HCT116 (cell line): ENCODE measurements at regions not wholly inside any gene's neighbourhood (a gene's known extent, or its start where the extent isn't known, plus 50 kb on each side); places are given as distances from the start of the nearest gene placed in this dataset.
"Not testable (repeated sequence)": the region's sequence is repeated elsewhere in the genome, so short reads cannot be mapped to it uniquely, and the experiment has no call there.

Experiments used
- ATAC-seq: fragments of 200-7000 bp; cut with Tn5 transposase; 2 replicates; pipeline ENCODE4 v1.9.1; 2020; ENCODE audit warnings: mild to moderate bottlenecking, moderate library complexity
- BruUV-seq: library from RNA; stranded (reverse); fragments of 400-500 nt; replicated peaks from 2 replicates; lab custom pipeline; 2021; lab: Mats Ljungman, UMichigan
- CTCF ChIA-PET: fragments of 300-600 bp; sonication (Branson Sonifier 250); formaldehyde crosslinking; loops from one replicate; lab custom pipeline; 2021; ENCODE audit warnings: antibody characterized with exemption; lab: Charles Lee
- POLR2A ChIA-PET: fragments of 300-600, 350-600 bp; sonication (Branson Sonifier 250); formaldehyde crosslinking; loops from one replicate; lab custom pipeline; 2021; ENCODE audit warnings: antibody characterized with exemption; lab: Charles Lee
- RAD21 ChIA-PET, 2 experiments: fragments of 300-600 bp; sonication (Branson Sonifier 250); formaldehyde crosslinking; loops; one replicate each; lab custom pipeline; 2023; ENCODE audit warnings: low total read pairs in 2 of 2; ENCODE audit not compliant: uncharacterized antibody in 2 of 2, unreplicated experiment in 2 of 2, low non-redundant PET in 1 of 2; lab: Charles Lee
- DNase-seq: peaks from one replicate; pipeline ENCODE4 v3.0.0-alpha.2; 2010; ENCODE audit warnings: low read depth, low spot score
- H2AFZ ChIP-seq: fragments of 200-600 bp; shearing (Covaris generic), sonication (generic); 2 replicates; pipeline ENCODE4 v1.6.1; 2017; ENCODE audit warnings: low read depth, mixed run types, mixed read lengths, antibody characterized with exemption, low read length; ENCODE audit not compliant: poor library complexity, severe bottlenecking
- H3K27ac ChIP-seq: 2 replicates; pipeline ENCODE4 v1.5.1; 2012; ENCODE audit warnings: low read depth, low read length
- H3K27me3 ChIP-seq: fragments of 200-600 bp; sonication (generic); 2 replicates; pipeline ENCODE4 v1.6.1; 2016; ENCODE audit warnings: mixed run types, low read length, mixed read lengths; ENCODE audit not compliant: insufficient read depth
- H3K36me3 ChIP-seq, 2 experiments: fragments of 200-500 bp in 1 of 2; fragments of 200-600 bp in 1 of 2; sonication (Bioruptor generic) in 1 of 2; sonication (generic) in 1 of 2; 2 replicates each; pipeline versions ENCODE4 v1.5.1 to v1.6.1; 2014 to 2016; ENCODE audit warnings: low read length in 2 of 2, inconsistent platforms in 1 of 2, mixed read lengths in 1 of 2, mixed run types in 1 of 2; ENCODE audit not compliant: insufficient read depth in 2 of 2, control insufficient read depth in 1 of 2
- H3K4me1 ChIP-seq, 2 experiments: fragments of 200-600 bp in 1 of 2; sonication (generic) in 1 of 2; 2 replicates each; pipeline versions ENCODE4 v1.5.1 to v1.6.1; 2012 to 2017; ENCODE audit warnings: low read length in 2 of 2, inconsistent platforms in 1 of 2, mild to moderate bottlenecking in 1 of 2, mixed read lengths in 1 of 2, mixed run types in 1 of 2, moderate library complexity in 1 of 2; ENCODE audit not compliant: insufficient read depth in 2 of 2, control insufficient read depth in 1 of 2
- H3K4me2 ChIP-seq: fragments of 200-600 bp; sonication (generic); 2 replicates; pipeline ENCODE4 v1.6.1; 2017; ENCODE audit warnings: mixed run types, low read length, mixed read lengths
- H3K4me3 ChIP-seq, 2 experiments: fragments of 200-600 bp in 1 of 2; sonication (generic) in 1 of 2; replicated peaks in 1 of 2; 2 replicates each; pipeline ENCODE4 v1.5.1; 2011 to 2016; ENCODE audit warnings: low read length in 2 of 2, control low read depth in 1 of 2, low read depth in 1 of 2, mild to moderate bottlenecking in 1 of 2, mixed read lengths in 1 of 2, mixed run types in 1 of 2
- H3K79me2 ChIP-seq: fragments of 200-600 bp; sonication (generic); 2 replicates; pipeline ENCODE4 v1.6.1; 2017; ENCODE audit warnings: mild to moderate bottlenecking, mixed run types, low read length, moderate library complexity, mixed read lengths; ENCODE audit not compliant: insufficient read depth
- H3K9ac ChIP-seq: fragments of 200-600 bp; sonication (generic); 2 replicates; pipeline ENCODE4 v1.6.1; 2016; ENCODE audit warnings: low read length, mixed read lengths
- H3K9me2 ChIP-seq: fragments of 200-600 bp; sonication (generic), shearing (Covaris generic); 2 replicates; pipeline ENCODE4 v1.6.1; 2017; ENCODE audit warnings: mixed run types, mild to moderate bottlenecking, moderate library complexity; ENCODE audit not compliant: insufficient read depth
- H3K9me3 ChIP-seq, 2 experiments: fragments of 200-500 bp in 1 of 2; fragments of 200-600 bp in 1 of 2; sonication (Bioruptor generic) in 1 of 2; sonication (generic) in 1 of 2; 2 replicates each; pipeline ENCODE4 v1.6.1; 2014 to 2017; ENCODE audit warnings: low read length in 2 of 2, mixed read lengths in 2 of 2, inconsistent platforms in 1 of 2, low read depth in 1 of 2, mild to moderate bottlenecking in 1 of 2, mixed run types in 1 of 2, moderate library complexity in 1 of 2; ENCODE audit not compliant: control insufficient read depth in 1 of 2, insufficient read depth in 1 of 2
- H4K20me1 ChIP-seq: fragments of 200-600 bp; sonication (generic), shearing (Covaris generic); 2 replicates; pipeline ENCODE4 v1.6.1; 2017; ENCODE audit warnings: mixed run types, mild to moderate bottlenecking, moderate library complexity; ENCODE audit not compliant: insufficient read depth
- ATF3 ChIP-seq: IDR thresholded peaks from 2 replicates; pipeline ENCODE4 v1.6.1; 2012
- CEBPB ChIP-seq: IDR thresholded peaks from 2 replicates; pipeline ENCODE4 v1.6.1; 2012; ENCODE audit warnings: low read depth
- CTCF ChIP-seq, 3 experiments: fragments of 200-600 bp in 1 of 3; sonication (generic) in 1 of 3; IDR thresholded peaks in 2 of 3; conservative IDR thresholded peaks in 1 of 3; 2 replicates each; pipeline ENCODE4 v1.5.1; 2012 to 2017; ENCODE audit warnings: low read depth in 2 of 3, low read length in 2 of 3, antibody characterized with exemption in 1 of 3, borderline replicate concordance in 1 of 3, control low read depth in 1 of 3, mild to moderate bottlenecking in 1 of 3, mixed read lengths in 1 of 3, mixed run types in 1 of 3, moderate library complexity in 1 of 3; ENCODE audit not compliant: insufficient read depth in 1 of 3
- EGR1 ChIP-seq: IDR thresholded peaks from 2 replicates; pipeline ENCODE4 v1.6.1; 2012; ENCODE audit warnings: low read depth
- ELF1 ChIP-seq: IDR thresholded peaks from 2 replicates; pipeline ENCODE4 v1.6.1; 2012; ENCODE audit warnings: low read depth, borderline replicate concordance
- EZH2phosphoT487 ChIP-seq: fragments of 200-600 bp; IDR thresholded peaks from 2 replicates; pipeline ENCODE4 v1.6.1; 2018; ENCODE audit warnings: antibody characterized with exemption, borderline replicate concordance
- JUND ChIP-seq: IDR thresholded peaks from 2 replicates; pipeline ENCODE4 v1.6.1; 2012
- MAX ChIP-seq: IDR thresholded peaks from 2 replicates; pipeline ENCODE4 v1.6.1; 2012
- POLR2A ChIP-seq: IDR thresholded peaks from 2 replicates; pipeline ENCODE4 v1.7.0; 2011; ENCODE audit warnings: borderline replicate concordance; ENCODE audit not compliant: insufficient read depth, insufficient read length; ENCODE audit errors: extremely low read depth
- REST ChIP-seq: IDR thresholded peaks from 2 replicates; pipeline ENCODE4 v1.6.1; 2012; ENCODE audit warnings: low read depth
- SP1 ChIP-seq: IDR thresholded peaks from 2 replicates; pipeline ENCODE4 v1.6.1; 2012; ENCODE audit warnings: low read depth
- YY1 ChIP-seq: IDR thresholded peaks from 2 replicates; pipeline ENCODE4 v1.6.1; 2011; ENCODE audit warnings: low read length, low read depth, moderate library complexity, mild to moderate bottlenecking; ENCODE audit not compliant: insufficient replicate concordance; ENCODE audit errors: extremely low read depth
- ZBTB33 ChIP-seq: IDR thresholded peaks from 2 replicates; pipeline ENCODE4 v1.6.1; 2011; ENCODE audit warnings: mild to moderate bottlenecking, low read length, moderate library complexity; ENCODE audit not compliant: insufficient replicate concordance; ENCODE audit errors: extremely low read depth
- intact Hi-C: fragments of 100-400 bp; cut with micrococcal nuclease; formaldehyde crosslinking; loops from 2 replicates; pipeline ENCODE4 v1.10.0; 2022

GRCh38 chr5:39652481-39652880, 227.7 kb upstream of the DAB2 start:
- H3K27ac ChIP-seq, DNase-seq, BruUV-seq, H3K27me3 ChIP-seq, H3K4me2 ChIP-seq, POLR2A ChIA-PET, H4K20me1 ChIP-seq, H2AFZ ChIP-seq, H3K79me2 ChIP-seq, RAD21 ChIA-PET, H3K9me3 ChIP-seq, ATAC-seq, H3K9me2 ChIP-seq, H3K36me3 ChIP-seq, H3K4me3 ChIP-seq, CTCF ChIA-PET, H3K9ac ChIP-seq, intact Hi-C loops: not testable (repeated sequence)
- H3K4me1 ChIP-seq: peaks cover 10 to 22% of the 10 kb centered on the region in 2 experiments; a peak in 3 of 4 replicates

- TF ChIP-seq CEBPB (no peak), JUND (no peak), ATF3 (no peak), EZH2phosphoT487 (no peak), MAX (no peak), CTCF (IDR thresholded peaks at IDR 0.05 in 2 of 3, conservative IDR thresholded peaks at IDR 0.05 in 1 of 3; ENCODE audit: borderline replicate concordance in 1 of 3, insufficient read depth in 1 of 3, low read depth in 2 of 3, low read length in 2 of 3) (no peak), SP1 (no peak), YY1 (no peak), ZBTB33 (no peak), EGR1 (no peak), POLR2A (no peak), REST (no peak), ELF1 (no peak)
- H3K9me2 ChIP-seq: no peaks in the 10 kb centered on the region; the same call in 1 of the 2 replicates
- ChIA-PET RAD21 (no interaction called here), POLR2A (no interaction called here), CTCF (no interaction called here)
- H3K4me2 ChIP-seq: no peak overlapping the region
- no peak overlapping the region for H3K4me3 ChIP-seq
- H3K79me2 ChIP-seq: no peaks in the 10 kb centered on the region
- H4K20me1 ChIP-seq: no peaks in the 10 kb centered on the region
- H3K27me3 ChIP-seq: no peaks in the 10 kb centered on the region
- DNase-seq (no peak), ATAC-seq (no peak)
- no peak overlapping the region for H3K9ac ChIP-seq
- BruUV-seq: no TSS peak
- intact Hi-C loops: no loop called here
- H3K4me1 ChIP-seq: peaks cover 10 to 22% of the 10 kb centered on the region in 2 experiments; a peak in 3 of 4 replicates
- H3K27ac ChIP-seq: no peak overlapping the region
- no peak overlapping the region for H2AFZ ChIP-seq
- no peaks in the 10 kb centered on the region for H3K36me3 ChIP-seq
- no peaks in the 10 kb centered on the region for H3K9me3 ChIP-seq
Observed at GRCh38 chr5:39652036-39652435, 227.3 kb upstream of the DAB2 start.
